Neural cell (in vitro differentiated cells): ENCODE measurements at regions not wholly inside any gene's neighbourhood (a gene's known extent, or its start where the extent isn't known, plus 50 kb on each side); places are given as distances from the start of the nearest gene placed in this dataset.

Source experiments
- H2AFZ ChIP-seq: fragments of 200-600, 300-800 bp; sonication (generic), shearing (Covaris generic); 2 replicates; pipeline ENCODE4 v1.6.0; 2014; ENCODE audit warnings: low read depth, mild to moderate bottlenecking, antibody characterized with exemption, low read length, moderate library complexity
- H3F3A ChIP-seq: fragments of 200-600 bp; shearing (Covaris generic); 2 replicates; pipeline ENCODE4 v1.6.1; 2016; ENCODE audit warnings: mild to moderate bottlenecking, moderate library complexity, mixed read lengths, antibody characterized with exemption, low read length; ENCODE audit not compliant: insufficient read depth, poor library complexity, severe bottlenecking
- H3K27ac ChIP-seq: fragments of 200-600, 300-800 bp; sonication (generic), shearing (Covaris generic); 2 replicates; pipeline ENCODE4 v1.5.1; 2014; ENCODE audit warnings: mild to moderate bottlenecking, low read length, moderate library complexity
- H3K27me3 ChIP-seq: fragments of 300-800, 200-600 bp; sonication (generic), shearing (Covaris generic); 2 replicates; pipeline ENCODE4 v1.6.0; 2014; ENCODE audit warnings: mild to moderate bottlenecking, low read depth, low read length, moderate library complexity; ENCODE audit not compliant: insufficient read depth
- H3K36me3 ChIP-seq: fragments of 300-800, 200-600 bp; sonication (generic), shearing (Covaris generic); 2 replicates; pipeline ENCODE4 v1.5.1; 2014; ENCODE audit warnings: mild to moderate bottlenecking, antibody characterized with exemption, low read length, moderate library complexity; ENCODE audit not compliant: insufficient read depth
- H3K4me2 ChIP-seq: fragments of 300-800, 200-600 bp; sonication (generic), shearing (Covaris generic); 2 replicates; pipeline ENCODE4 v1.6.0; 2014; ENCODE audit warnings: mild to moderate bottlenecking, low read length
- H3K4me3 ChIP-seq: fragments of 300-800, 200-600 bp; sonication (generic), shearing (Covaris generic); 2 replicates; pipeline ENCODE4 v1.5.1; 2014; ENCODE audit warnings: mild to moderate bottlenecking, low read length, moderate library complexity
- H3K79me2 ChIP-seq: fragments of 200-600 bp; shearing (Covaris generic); replicated peaks from 2 replicates; pipeline ENCODE4 v1.6.0; 2014; ENCODE audit warnings: mild to moderate bottlenecking, low read length, moderate library complexity; ENCODE audit not compliant: insufficient read depth
- H3K9ac ChIP-seq: fragments of 300-800, 200-600 bp; sonication (generic), shearing (Covaris generic); 2 replicates; pipeline ENCODE4 v1.6.1; 2016; ENCODE audit warnings: mild to moderate bottlenecking, low read length, mixed read lengths
- H3K9me2 ChIP-seq: fragments of 200-600 bp; shearing (Covaris generic); 2 replicates; pipeline ENCODE4 v1.6.1; 2016; ENCODE audit warnings: mild to moderate bottlenecking, low read length, mixed read lengths; ENCODE audit not compliant: insufficient read depth
- H3K9me3 ChIP-seq: fragments of 200-600, 300-800 bp; sonication (generic), shearing (Covaris generic); 2 replicates; pipeline ENCODE4 v1.6.1; 2016; ENCODE audit warnings: mild to moderate bottlenecking, mixed run types, low read length, moderate library complexity, mixed read lengths
- H4K20me1 ChIP-seq: fragments of 200-600 bp; shearing (Covaris generic); 2 replicates; pipeline ENCODE4 v1.6.1; 2016; ENCODE audit warnings: mild to moderate bottlenecking, mixed run types; ENCODE audit not compliant: insufficient read depth
- CTCF ChIP-seq: fragments of 450-650 bp; IDR thresholded peaks from 2 replicates; pipeline ENCODE4 v1.5.1; 2014; ENCODE audit warnings: antibody characterized with exemption, mild to moderate bottlenecking, moderate library complexity; ENCODE audit not compliant: poor library complexity, severe bottlenecking
- EP300 ChIP-seq: fragments of 450-650 bp; conservative IDR thresholded peaks from 2 replicates; pipeline ENCODE4 v1.6.1; 2014; ENCODE audit warnings: antibody characterized with exemption, mild to moderate bottlenecking, moderate library complexity; ENCODE audit not compliant: poor library complexity, severe bottlenecking
- EZH2 ChIP-seq: fragments of 200-600, 300-800 bp; shearing (Covaris generic), sonication (generic); IDR thresholded peaks from 2 replicates; pipeline ENCODE4 v1.6.1; 2014; ENCODE audit warnings: antibody characterized with exemption, low read length, borderline replicate concordance, mild to moderate bottlenecking; ENCODE audit not compliant: insufficient read depth, poor library complexity, severe bottlenecking
- MXI1 ChIP-seq: fragments of 450-650 bp; conservative IDR thresholded peaks from 2 replicates; pipeline ENCODE4 v1.6.1; 2014; ENCODE audit warnings: antibody characterized with exemption, mild to moderate bottlenecking; ENCODE audit not compliant: poor library complexity, severe bottlenecking
- POLR2AphosphoS5 ChIP-seq: IDR thresholded peaks from 2 replicates; pipeline ENCODE4 v1.6.1; 2012
- RAD21 ChIP-seq: fragments of 450-650 bp; conservative IDR thresholded peaks from 2 replicates; pipeline ENCODE4 v1.6.1; 2014; ENCODE audit warnings: antibody characterized with exemption, mild to moderate bottlenecking, moderate library complexity
- REST ChIP-seq: IDR thresholded peaks from 2 replicates; pipeline ENCODE4 v1.6.1; 2012; ENCODE audit warnings: borderline replicate concordance
- SMC3 ChIP-seq: fragments of 450-650 bp; conservative IDR thresholded peaks from 2 replicates; pipeline ENCODE4 v1.6.1; 2014; ENCODE audit warnings: antibody characterized with exemption, mild to moderate bottlenecking, moderate library complexity; ENCODE audit not compliant: poor library complexity
- TAF1 ChIP-seq: IDR thresholded peaks from 2 replicates; pipeline ENCODE4 v1.6.1; 2012; ENCODE audit warnings: low read depth

- Histone ChIP-seq H3K36me3 (no peaks in the 10 kb centered on the region), H3K9me2 (no peaks in the 10 kb centered on the region), H3K9ac (no peak overlapping the region), H3K79me2 (no peaks in the 10 kb centered on the region), H4K20me1 (no peaks in the 10 kb centered on the region), H3K27me3 (no peaks in the 10 kb centered on the region), H3F3A (no peaks in the 10 kb centered on the region), H2AFZ (no peak overlapping the region), H3K9me3 (no peaks in the 10 kb centered on the region), H3K4me3 (no peak overlapping the region), H3K4me2 (no peak overlapping the region), H3K27ac (no peak overlapping the region)
- TF ChIP-seq CTCF: no peak
- no peak for TF ChIP-seq MXI1
- no peak for TF ChIP-seq RAD21
- no peak for TF ChIP-seq TAF1
- no peak for TF ChIP-seq EZH2
- no peak for TF ChIP-seq POLR2AphosphoS5
- TF ChIP-seq SMC3: no peak
- no peak for TF ChIP-seq REST
- TF ChIP-seq EP300: no peak
These were observed 478.9 kb upstream of the PSMD7 start for GRCh38 chr16:73817526-73818324.

- TF ChIP-seq REST (no peak), SMC3 (no peak), EZH2 (no peak), TAF1 (no peak), CTCF (no peak), EP300 (no peak), POLR2AphosphoS5 (no peak), MXI1 (no peak), RAD21 (no peak)
- Histone ChIP-seq H3K4me3 (no peak overlapping the region), H3K9ac (no peak overlapping the region), H3K27me3 (no peaks in the 10 kb centered on the region), H3K9me2 (no peaks in the 10 kb centered on the region), H3F3A (no peaks in the 10 kb centered on the region), H3K9me3 (no peaks in the 10 kb centered on the region), H4K20me1 (no peaks in the 10 kb centered on the region), H3K27ac (no peak overlapping the region), H3K79me2 (no peaks in the 10 kb centered on the region), H2AFZ (no peak overlapping the region), H3K4me2 (no peak overlapping the region), H3K36me3 (no peaks in the 10 kb centered on the region)
These were observed 483.1 kb upstream of the PSMD7 start for GRCh38 chr16:73813527-73813926.
